Fibroblast of upper back skin (primary cell): ENCODE measurements at regions not wholly inside any gene's neighbourhood (a gene's known extent, or its start where the extent isn't known, plus 50 kb on each side); places are given as distances from the start of the nearest gene placed in this dataset.
A peak's percentile ranks its signal among the peaks of the same experiment; 100 is the strongest.

ENCODE experiments used
- DNase-seq: peaks from one replicate; pipeline ENCODE4 v3.0.0-alpha.2; 2013

- peak; percentile 86 for DNase-seq
Measured at GRCh38 chr14:71726580-71727021, 205.6 kb upstream of the RGS6 start.

GRCh38 chr14:71728386-71728785 lies 203.8 kb upstream of the RGS6 start:
- peak; percentile 66 for DNase-seq

GRCh38 chr14:71729596-71729995 lies 202.6 kb upstream of the RGS6 start:
- DNase-seq: peak; percentile 66

- DNase-seq: peak; percentile 46
Measured at GRCh38 chr14:71730471-71730870, 201.8 kb upstream of the RGS6 start.

- no peak for DNase-seq
Measured at GRCh38 chr14:71731096-71731495, 201.1 kb upstream of the RGS6 start.

GRCh38 chr14:71733210-71733883 lies 198.9 kb upstream of the RGS6 start:
- DNase-seq: peak; percentile 84

- no peak for DNase-seq
Measured at GRCh38 chr14:71734076-71734475, 198.2 kb upstream of the RGS6 start.

GRCh38 chr14:71734885-71735284 lies 197.3 kb upstream of the RGS6 start:
- peak; percentile 69 for DNase-seq

- no peak for DNase-seq
Measured at GRCh38 chr14:71737760-71738159, 194.5 kb upstream of the RGS6 start.

GRCh38 chr14:71739273-71739990 lies 192.8 kb upstream of the RGS6 start:
- peak; percentile 21 for DNase-seq

- no peak for DNase-seq
Measured at GRCh38 chr14:71741241-71741640, 191.0 kb upstream of the RGS6 start.

GRCh38 chr14:71742485-71742884 lies 189.7 kb upstream of the RGS6 start:
- peak; percentile 23 for DNase-seq

- no peak for DNase-seq
Measured at GRCh38 chr14:71745072-71745471, 187.2 kb upstream of the RGS6 start.

GRCh38 chr14:71748196-71748595 lies 184.0 kb upstream of the RGS6 start:
- no peak for DNase-seq

- DNase-seq: no peak
Measured at GRCh38 chr14:71749613-71750238, 182.5 kb upstream of the RGS6 start.

- DNase-seq: no peak
Measured at GRCh38 chr14:71751264-71751663, 181.0 kb upstream of the RGS6 start.

- DNase-seq: no peak
Measured at GRCh38 chr14:71752111-71752738, 180.0 kb upstream of the RGS6 start.

- DNase-seq: peak; percentile 93
Measured at GRCh38 chr14:71753126-71753830, 179.0 kb upstream of the RGS6 start.

- DNase-seq: no peak
Measured at GRCh38 chr14:71753976-71754375, 178.3 kb upstream of the RGS6 start.

GRCh38 chr14:71754422-71755095 lies 177.7 kb upstream of the RGS6 start:
- no peak for DNase-seq

- no peak for DNase-seq
Measured at GRCh38 chr14:71758229-71758951, 173.8 kb upstream of the RGS6 start.

- DNase-seq: no peak
Measured at GRCh38 chr14:71762575-71762974, 169.7 kb upstream of the RGS6 start.
